ENCODE measurements at regions not wholly inside any gene's neighbourhood (a gene's known extent, or its start where the extent isn't known, plus 50 kb on each side); places are given as distances from the start of the nearest gene placed in this dataset.

- Histone ChIP-seq H3K79me2 (ENCODE audit: insufficient read depth, low read depth) (no peaks in the 10 kb centered on the region), H4K20me1 (ENCODE audit: insufficient read depth) (no peaks in the 10 kb centered on the region)
- TF ChIP-seq CTCF (conservative IDR thresholded peaks at IDR 0.05; ENCODE audit: low read depth, low read length) = no peak
These were observed 336.7 kb upstream of the PLET1 start for GRCh38 chr11:112597286-112597790.

GRCh38 chr11:112599265-112599664, 338.6 kb upstream of the PLET1 start:
- no peaks in the 10 kb centered on the region for H3K36me3 ChIP-seq (ENCODE audit: insufficient read depth)
- TF ChIP-seq CTCF (conservative IDR thresholded peaks at IDR 0.05; ENCODE audit: low read depth, low read length) = no peak
- H3K27ac ChIP-seq = no peak overlapping the region
- H3K27me3 ChIP-seq (ENCODE audit: insufficient read depth, low read depth) = no peaks in the 10 kb centered on the region
- no peak overlapping the region for H2AFZ ChIP-seq (ENCODE audit: low read depth)
- no peak overlapping the region for H3K4me2 ChIP-seq
- H4K20me1 ChIP-seq (ENCODE audit: insufficient read depth) = no peaks in the 10 kb centered on the region
- no peaks in the 10 kb centered on the region for H3K79me2 ChIP-seq (ENCODE audit: insufficient read depth, low read depth)
- no peak overlapping the region for H3K4me3 ChIP-seq (IDR thresholded peaks at IDR 0.05; ENCODE audit: insufficient read depth, low read depth, low read length)
- no peak overlapping the region for H3K9ac ChIP-seq
- no peaks in the 10 kb centered on the region for H3K4me1 ChIP-seq (ENCODE audit: low read depth, poor library complexity, severe bottlenecking)

More at GRCh38 chr11:112597286-112597790, 336.7 kb upstream of the PLET1 start:
- Histone ChIP-seq H3K36me3 (ENCODE audit: insufficient read depth) (no peaks in the 10 kb centered on the region), H3K4me1 (ENCODE audit: low read depth, poor library complexity, severe bottlenecking) (no peaks in the 10 kb centered on the region), H2AFZ (ENCODE audit: low read depth) (no peak overlapping the region), H3K4me2 (no peak overlapping the region), H3K4me3 (IDR thresholded peaks at IDR 0.05; ENCODE audit: insufficient read depth, low read depth, low read length) (no peak overlapping the region), H3K27me3 (ENCODE audit: insufficient read depth, low read depth) (no peaks in the 10 kb centered on the region), H3K9ac (no peak overlapping the region), H3K27ac (no peak overlapping the region)

- no peak overlapping the region for H3K27ac ChIP-seq
- TF ChIP-seq CTCF (conservative IDR thresholded peaks at IDR 0.05; ENCODE audit: low read depth, low read length) = no peak
- H3K36me3 ChIP-seq (ENCODE audit: insufficient read depth) = no peaks in the 10 kb centered on the region
- no peak overlapping the region for H3K9ac ChIP-seq
- H3K4me2 ChIP-seq = no peak overlapping the region
- no peak overlapping the region for H3K4me3 ChIP-seq (IDR thresholded peaks at IDR 0.05; ENCODE audit: insufficient read depth, low read depth, low read length)
- no peaks in the 10 kb centered on the region for H3K79me2 ChIP-seq (ENCODE audit: insufficient read depth, low read depth)
- H3K4me1 ChIP-seq (ENCODE audit: low read depth, poor library complexity, severe bottlenecking) = no peaks in the 10 kb centered on the region
- no peaks in the 10 kb centered on the region for H4K20me1 ChIP-seq (ENCODE audit: insufficient read depth)
- no peak overlapping the region for H2AFZ ChIP-seq (ENCODE audit: low read depth)
- no peaks in the 10 kb centered on the region for H3K27me3 ChIP-seq (ENCODE audit: insufficient read depth, low read depth)
These were observed 339.3 kb upstream of the PLET1 start for GRCh38 chr11:112599856-112600533.

- H3K27ac ChIP-seq = no peak overlapping the region
- no peak overlapping the region for H2AFZ ChIP-seq (ENCODE audit: low read depth)
- no peaks in the 10 kb centered on the region for H3K4me1 ChIP-seq (ENCODE audit: low read depth, poor library complexity, severe bottlenecking)
- no peak overlapping the region for H3K4me3 ChIP-seq (IDR thresholded peaks at IDR 0.05; ENCODE audit: insufficient read depth, low read depth, low read length)
- H3K79me2 ChIP-seq (ENCODE audit: insufficient read depth, low read depth) = no peaks in the 10 kb centered on the region
- H3K9ac ChIP-seq = no peak overlapping the region
- H3K36me3 ChIP-seq (ENCODE audit: insufficient read depth) = no peaks in the 10 kb centered on the region
- no peak overlapping the region for H3K4me2 ChIP-seq
- TF ChIP-seq CTCF (conservative IDR thresholded peaks at IDR 0.05; ENCODE audit: low read depth, low read length) = no peak
- no peaks in the 10 kb centered on the region for H4K20me1 ChIP-seq (ENCODE audit: insufficient read depth)
- no peaks in the 10 kb centered on the region for H3K27me3 ChIP-seq (ENCODE audit: insufficient read depth, low read depth)
These were observed 344.5 kb upstream of the PLET1 start for GRCh38 chr11:112605093-112605666.
